HL-60 (cell line): ENCODE measurements at regions not wholly inside any gene's neighbourhood (a gene's known extent, or its start where the extent isn't known, plus 50 kb on each side); places are given as distances from the start of the nearest gene placed in this dataset.

Experiments used
- CTCF ChIP-seq: IDR thresholded peaks from one replicate; pipeline ENCODE4 v1.5.1; 2011; ENCODE audit warnings: low read length, control low read depth, inconsistent platforms; ENCODE audit not compliant: insufficient read depth
- GABPA ChIP-seq: IDR thresholded peaks from 2 replicates; pipeline ENCODE4 v1.6.1; 2012; ENCODE audit warnings: low read depth
- POLR2AphosphoS5 ChIP-seq: IDR thresholded peaks from 2 replicates; pipeline ENCODE4 v1.6.1; 2012; ENCODE audit warnings: low read depth
- REST ChIP-seq: IDR thresholded peaks from 2 replicates; pipeline ENCODE4 v1.6.1; 2012; ENCODE audit warnings: low read depth; ENCODE audit not compliant: insufficient replicate concordance

- TF ChIP-seq CTCF: no peak
- no peak for TF ChIP-seq POLR2AphosphoS5
- no peak for TF ChIP-seq REST
- TF ChIP-seq GABPA: no peak
Observed at GRCh38 chr3:190741788-190742187, 120.7 kb downstream of the GMNC start.
